Tibial nerve (tissue), 4 donors: ENCODE measurements at regions not wholly inside any gene's neighbourhood (a gene's known extent, or its start where the extent isn't known, plus 50 kb on each side); places are given as distances from the start of the nearest gene placed in this dataset. TPM values are rescaled to one million over a fixed set of nuclear protein-coding genes. Genes with fewer than 3 reads are reported as not detected.

Source experiments
- DNase-seq, 2 donors: peaks; one replicate each; pipeline ENCODE4 v3.0.0-alpha.2; 2019; ENCODE audit warnings: low spot score in 2 of 2
- H3K27ac ChIP-seq, 4 donors: fragments of 200-600 bp; sonication (generic) in 3 of 4; one replicate each; pipeline ENCODE4 v1.5.1; 2017 to 2019; ENCODE audit warnings: mild to moderate bottlenecking in 1 of 4
- H3K27me3 ChIP-seq, 2 donors: fragments of 200-600 bp; sonication (generic) in 1 of 2; one replicate each; pipeline versions ENCODE4 v1.5.1 to v1.6.0; 2017 to 2019
- H3K36me3 ChIP-seq, 3 donors: fragments of 200-600 bp; sonication (generic); one replicate each; pipeline ENCODE4 v1.5.1; 2018 to 2019
- H3K4me1 ChIP-seq, 4 donors: fragments of 200-600 bp; sonication (generic) in 3 of 4; one replicate each; pipeline ENCODE4 v1.5.1; 2017 to 2019
- H3K4me3 ChIP-seq, 4 donors: fragments of 200-600 bp; sonication (generic) in 3 of 4; one replicate each; pipeline ENCODE4 v1.5.1; 2017 to 2019; ENCODE audit warnings: mild to moderate bottlenecking in 1 of 4, moderate library complexity in 1 of 4
- H3K9me3 ChIP-seq, 4 donors: fragments of 200-600 bp; sonication (generic) in 3 of 4; one replicate each; pipeline ENCODE4 v1.5.1; 2017 to 2019
- EP300 ChIP-seq, 2 donors: sonication (generic); formaldehyde crosslinking; IDR thresholded peaks; one replicate each; pipeline ENCODE4 v1.6.1; 2017; ENCODE audit warnings: antibody characterized with exemption in 2 of 2, mild to moderate bottlenecking in 1 of 2
- POLR2A ChIP-seq, 2 donors: fragments of 450-650 bp; IDR thresholded peaks; one replicate each; pipeline ENCODE4 v1.6.1; 2017; ENCODE audit warnings: antibody characterized with exemption in 2 of 2, mild to moderate bottlenecking in 2 of 2, moderate library complexity in 2 of 2
- WGBS, 2 donors: methylation state at CpG; one replicate each; pipeline ENCODE4 v1.1.5; 2018; 5-methylcytosine and 5-hydroxymethylcytosine counted together
- small RNA-seq: library from RNA; depleted of rRNA; stranded (forward); fragments of <200 nt; gene quantifications from one replicate; pipeline ENCODE3, GENCODE V24; 2016
- TF ChIP-seq, protein P1 (sequence below), 5 experiments: fragments of 200-600 bp in 3 of 5; fragments of 450-650 bp in 2 of 5; sonication (generic) in 3 of 5; IDR thresholded peaks; one replicate each; pipeline ENCODE4 v1.5.1; 2016 to 2019; ENCODE audit warnings: antibody characterized with exemption in 5 of 5, mild to moderate bottlenecking in 3 of 5, moderate library complexity in 2 of 5

DNA sequence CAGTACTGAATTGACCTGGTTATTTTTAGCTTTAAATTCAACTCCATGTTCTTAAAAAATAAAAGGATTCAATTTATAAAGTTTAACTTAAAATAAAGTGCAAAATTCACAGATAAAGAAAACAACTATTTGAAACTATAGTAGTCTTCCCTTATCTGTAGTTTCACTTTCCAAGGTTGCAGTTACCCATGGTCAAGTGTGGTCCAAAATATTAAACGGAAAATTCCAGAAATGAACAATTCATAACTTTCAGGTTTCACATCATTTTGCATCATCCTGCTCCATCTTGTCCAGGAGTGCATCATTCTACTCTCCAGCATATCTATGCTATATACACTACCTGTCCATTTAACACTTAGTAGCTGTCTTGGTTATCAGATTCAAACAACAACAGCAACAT lies 54.5 kb upstream of the ZNF804A start:
- Histone ChIP-seq H3K9me3 (no peaks in the 10 kb centered on the region), H3K27me3 (no peaks in the 10 kb centered on the region), H3K4me1 (no peaks in the 10 kb centered on the region), H3K27ac (no peak overlapping the region), H3K4me3 (no peak overlapping the region), H3K36me3 (no peaks in the 10 kb centered on the region)
- DNase-seq: no peak
- 80 to 88% methylated on average over 1 of the region's 1 CpG for WGBS, 2 donors
- no peak for TF ChIP-seq POLR2A (IDR thresholded peaks at IDR 0.05)
- TF ChIP-seq, protein P1, sequence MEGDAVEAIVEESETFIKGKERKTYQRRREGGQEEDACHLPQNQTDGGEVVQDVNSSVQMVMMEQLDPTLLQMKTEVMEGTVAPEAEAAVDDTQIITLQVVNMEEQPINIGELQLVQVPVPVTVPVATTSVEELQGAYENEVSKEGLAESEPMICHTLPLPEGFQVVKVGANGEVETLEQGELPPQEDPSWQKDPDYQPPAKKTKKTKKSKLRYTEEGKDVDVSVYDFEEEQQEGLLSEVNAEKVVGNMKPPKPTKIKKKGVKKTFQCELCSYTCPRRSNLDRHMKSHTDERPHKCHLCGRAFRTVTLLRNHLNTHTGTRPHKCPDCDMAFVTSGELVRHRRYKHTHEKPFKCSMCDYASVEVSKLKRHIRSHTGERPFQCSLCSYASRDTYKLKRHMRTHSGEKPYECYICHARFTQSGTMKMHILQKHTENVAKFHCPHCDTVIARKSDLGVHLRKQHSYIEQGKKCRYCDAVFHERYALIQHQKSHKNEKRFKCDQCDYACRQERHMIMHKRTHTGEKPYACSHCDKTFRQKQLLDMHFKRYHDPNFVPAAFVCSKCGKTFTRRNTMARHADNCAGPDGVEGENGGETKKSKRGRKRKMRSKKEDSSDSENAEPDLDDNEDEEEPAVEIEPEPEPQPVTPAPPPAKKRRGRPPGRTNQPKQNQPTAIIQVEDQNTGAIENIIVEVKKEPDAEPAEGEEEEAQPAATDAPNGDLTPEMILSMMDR (IDR thresholded peaks at IDR 0.05): no peak
- TF ChIP-seq EP300 (IDR thresholded peaks at IDR 0.05): no peak

Small RNAs in the stretch of these regions (small RNA-seq; reads per million reads assigned to genes)
- gene MIR548AE1: not detected
